HUDEP-2 (cell line): ENCODE measurements at regions not wholly inside any gene's neighbourhood (a gene's known extent, or its start where the extent isn't known, plus 50 kb on each side); places are given as distances from the start of the nearest gene placed in this dataset.

ENCODE experiments used
- DNase-seq, 76 experiments: peaks; one replicate each; lab custom pipeline; 2025; ENCODE audit not compliant: unreplicated experiment in 76 of 76; lab: John Stamatoyannopoulos, UW

- no peak for DNase-seq
Measured at GRCh38 chr2:42867093-42868065, 75.0 kb upstream of the HAAO start.

GRCh38 chr2:42865884-42866881 is 73.8 kb upstream of the HAAO start:
- DNase-seq: no peak

DNA sequence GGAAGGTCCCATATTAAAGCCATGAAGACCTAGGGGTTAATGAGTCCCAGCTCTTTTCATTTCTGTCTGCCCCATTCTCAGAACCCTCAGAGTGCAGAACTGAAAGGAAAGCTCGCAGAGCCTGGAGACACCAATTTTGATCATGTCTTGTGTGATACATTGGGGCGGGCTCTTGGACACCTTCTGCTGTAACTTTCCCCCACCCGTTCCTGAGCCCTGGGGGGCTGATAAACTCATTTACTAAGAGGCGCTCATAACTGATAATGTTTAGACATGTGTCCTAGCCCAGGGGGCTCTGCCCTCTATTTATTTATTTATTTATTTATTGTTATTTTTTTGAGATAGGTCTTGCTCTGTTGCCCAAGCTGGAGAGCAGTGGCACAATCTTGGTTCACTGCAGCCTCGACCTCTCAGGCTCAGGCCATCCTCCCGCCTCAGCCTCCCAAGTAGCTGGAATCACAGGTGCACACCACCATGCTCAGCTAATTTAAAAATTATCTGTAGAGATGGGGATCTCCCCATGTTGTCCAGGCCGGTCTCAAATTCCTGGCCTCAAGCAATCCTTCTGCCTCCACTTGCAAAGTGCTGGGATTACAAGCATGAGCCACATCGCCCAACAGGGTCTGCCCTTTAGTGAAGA is 72.4 kb upstream of the HAAO start:
- DNase-seq: no peak

DNA sequence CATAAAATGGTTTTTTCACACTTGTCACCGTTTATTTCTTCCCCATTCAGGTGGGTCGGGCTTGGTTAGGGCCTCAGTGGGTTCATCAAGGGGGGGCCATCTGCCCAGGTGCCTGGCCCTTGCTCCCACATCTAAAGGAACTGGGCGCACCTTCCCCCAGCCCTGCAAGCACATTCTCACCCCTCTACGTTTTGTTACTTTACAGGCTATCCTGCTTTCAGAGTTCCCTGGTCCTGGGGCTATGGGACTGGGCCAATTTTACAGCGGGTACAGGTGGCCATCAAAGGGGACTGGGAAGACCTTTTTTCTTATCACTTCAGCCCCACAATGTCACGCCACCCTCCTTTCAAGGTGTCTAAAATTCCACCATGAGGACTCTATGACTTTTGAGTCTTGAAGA is 71.8 kb upstream of the HAAO start:
- DNase-seq: no peak

DNA sequence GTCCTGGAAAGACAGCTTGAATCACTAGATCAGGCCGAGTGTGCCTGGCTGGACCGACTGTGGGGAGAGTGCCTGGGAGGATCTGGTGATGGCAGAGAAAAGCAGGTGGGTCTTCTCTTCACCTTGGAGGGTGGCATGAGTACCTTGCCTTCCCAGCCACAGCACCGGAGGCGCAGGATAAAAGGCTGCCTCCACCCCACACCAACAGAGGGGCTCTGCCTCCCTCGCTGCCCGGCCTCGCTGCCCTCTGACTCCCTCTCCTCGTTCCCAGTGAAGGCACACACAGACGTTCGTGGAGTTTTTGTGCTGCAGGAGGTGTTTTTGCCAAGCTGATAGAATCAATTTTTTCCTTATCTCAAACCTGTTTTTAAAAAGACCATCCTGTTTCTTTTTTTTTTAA is 71.4 kb upstream of the HAAO start:
- no peak for DNase-seq

- DNase-seq: no peak
Measured at GRCh38 chr2:42863320-42863719, 70.9 kb upstream of the HAAO start.

DNA sequence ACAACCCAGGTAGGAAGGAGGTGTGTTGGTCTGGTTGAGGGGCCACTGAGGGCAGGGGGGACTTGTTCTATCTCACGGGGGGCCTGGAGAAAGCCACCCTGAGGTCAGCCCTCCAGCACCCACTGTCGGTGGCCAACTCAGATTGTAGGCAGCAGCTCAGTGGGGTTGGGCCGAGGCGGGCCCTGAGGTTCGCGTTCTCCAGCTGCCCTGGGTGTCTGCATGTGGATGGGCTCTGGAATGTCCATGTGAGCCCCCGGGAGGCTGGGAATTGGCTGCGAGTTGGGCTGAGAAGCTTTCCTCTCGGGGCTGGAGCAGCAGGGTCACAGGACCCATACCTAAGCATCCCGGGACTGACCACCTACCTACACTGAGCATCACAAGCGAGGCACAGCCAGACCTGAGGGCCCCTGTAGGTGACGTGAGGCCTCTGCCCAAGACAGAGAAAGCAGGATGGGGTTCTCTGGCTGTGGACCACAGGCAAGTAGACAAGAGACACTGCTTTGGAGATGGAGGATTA is 70.3 kb upstream of the HAAO start:
- no peak for DNase-seq

- DNase-seq: no peak
Measured at GRCh38 chr2:42861321-42861720, 68.9 kb upstream of the HAAO start.

GRCh38 chr2:42860319-42861094 is 68.1 kb upstream of the HAAO start:
- DNase-seq: no peak

DNA sequence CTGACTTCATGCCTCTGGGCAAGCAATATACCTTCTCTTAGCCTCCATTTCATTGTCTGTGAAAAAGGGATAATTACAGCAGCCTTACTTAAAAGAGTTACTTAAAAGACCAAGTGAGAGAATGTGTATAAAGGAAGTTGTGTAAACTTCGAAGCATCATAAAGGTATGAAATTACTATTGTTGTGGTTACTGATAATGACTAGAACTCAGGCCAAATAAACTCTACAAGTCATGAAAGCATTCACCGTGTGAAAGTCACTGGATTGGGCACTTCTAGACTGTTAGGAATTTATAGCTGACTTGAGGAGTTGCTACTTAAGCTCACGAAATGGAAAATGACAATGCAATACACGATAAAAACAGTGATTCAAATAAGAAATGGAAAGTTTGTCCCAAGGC is 67.4 kb upstream of the HAAO start:
- DNase-seq: peak in 1 of 76 experiments; percentile 11

DNA sequence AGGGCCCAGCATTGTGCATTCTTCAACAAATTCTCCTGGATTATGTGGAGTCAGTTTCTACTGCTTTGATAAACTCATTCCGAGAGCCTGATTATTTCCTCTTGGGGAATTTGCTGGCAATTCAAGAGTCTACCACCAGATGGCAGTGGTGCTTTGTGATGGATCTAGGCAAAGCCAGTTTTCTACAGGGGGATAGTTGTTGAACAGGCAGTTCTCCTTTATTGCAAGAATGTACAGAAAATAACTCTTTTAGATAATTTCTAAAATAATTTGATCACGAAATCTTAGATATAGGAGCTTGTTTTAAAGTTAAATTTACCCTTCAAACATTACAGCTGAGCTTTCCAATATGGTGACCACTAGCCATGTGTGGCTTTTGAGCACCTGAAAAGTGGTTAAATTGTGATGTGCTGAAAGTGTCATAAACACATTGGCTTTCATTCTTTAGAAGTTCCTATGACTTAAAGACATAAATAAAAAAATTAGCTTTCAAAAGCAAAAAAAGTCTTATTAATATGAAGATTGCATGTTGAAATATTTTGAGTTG is 66.7 kb upstream of the HAAO start:
- peak in 70 of 76 experiments; percentile 10 to 91 (median 68) for DNase-seq

DNA sequence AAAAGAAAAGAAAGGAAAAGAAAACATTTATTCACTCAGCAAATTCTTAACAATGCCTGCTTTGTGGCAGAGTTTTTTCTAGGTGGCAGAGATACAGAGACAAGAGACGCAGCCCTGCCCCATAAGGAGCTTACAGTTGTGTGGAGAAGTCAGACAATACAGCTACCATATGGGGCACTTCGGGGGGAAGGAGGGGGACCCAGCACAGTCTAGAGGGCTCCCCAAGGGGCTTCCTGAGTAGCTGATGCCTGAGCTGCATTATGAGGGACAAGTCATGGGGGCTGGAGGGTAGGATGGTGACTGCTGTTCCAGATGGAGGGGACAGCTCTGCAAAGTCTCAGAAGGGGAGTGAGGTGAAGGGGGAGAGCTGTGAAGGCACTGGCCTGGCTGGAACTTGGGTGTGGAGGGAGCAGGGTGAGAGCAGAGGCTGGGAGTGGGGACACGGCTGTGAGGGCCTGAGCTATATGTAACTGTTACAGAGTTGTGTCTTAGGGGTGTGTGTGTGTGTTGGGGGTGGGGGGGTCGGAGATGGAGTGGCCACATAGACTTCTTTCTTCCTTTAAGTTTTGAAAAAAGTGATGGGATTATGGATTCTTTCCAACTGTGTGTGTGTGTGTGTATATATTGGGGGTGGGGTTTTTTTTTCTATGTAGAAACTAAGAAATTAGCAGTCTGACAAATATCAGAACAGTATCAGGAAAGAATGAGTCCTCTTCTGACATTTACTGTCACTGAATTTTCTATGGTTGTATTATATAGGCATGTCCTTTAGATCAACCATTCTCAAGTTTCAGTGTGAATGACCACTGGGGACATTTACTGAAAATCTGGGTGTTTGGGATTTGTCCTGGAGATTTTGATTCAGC is 66.0 kb upstream of the HAAO start:
- DNase-seq: no peak

DNA sequence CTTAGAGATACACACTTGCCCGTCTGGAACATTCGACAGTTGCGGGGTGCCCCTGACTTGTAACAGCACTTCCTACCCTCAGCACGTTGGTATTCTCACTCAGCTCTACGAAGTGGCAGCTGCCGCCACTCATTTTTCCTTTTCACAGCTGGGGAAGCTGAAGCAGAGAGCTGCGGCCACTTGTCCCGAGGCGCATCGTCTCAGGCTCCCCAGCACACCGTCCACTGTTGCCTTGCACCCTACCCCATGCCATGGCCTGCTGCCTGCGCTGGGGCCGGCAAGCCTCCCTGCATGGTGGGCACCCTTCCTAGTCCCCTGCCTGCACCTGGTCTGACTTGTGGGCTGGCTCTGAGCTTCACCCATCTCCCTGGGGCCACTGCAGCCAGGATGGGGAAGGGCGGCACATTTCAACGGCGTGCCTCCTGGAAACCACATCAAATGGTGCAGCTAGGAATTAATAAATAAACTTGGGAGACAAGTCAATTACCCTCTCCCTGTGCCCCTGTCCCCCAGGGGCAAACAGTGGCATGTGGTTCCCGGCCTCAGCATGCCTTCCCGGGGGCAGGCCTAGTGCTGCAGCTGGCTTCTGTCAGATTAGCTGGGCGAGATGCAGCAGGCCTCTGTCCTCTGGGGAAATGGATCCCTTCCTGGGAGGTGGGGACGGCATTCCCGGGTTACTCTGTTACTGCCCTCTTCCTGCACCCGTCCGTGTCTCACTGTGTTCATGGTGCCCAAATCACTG is 64.7 kb upstream of the HAAO start:
- no peak for DNase-seq

GRCh38 chr2:42856106-42856860 is 63.9 kb upstream of the HAAO start:
- DNase-seq: no peak

GRCh38 chr2:42855221-42855970 is 63.0 kb upstream of the HAAO start:
- DNase-seq: no peak

DNA sequence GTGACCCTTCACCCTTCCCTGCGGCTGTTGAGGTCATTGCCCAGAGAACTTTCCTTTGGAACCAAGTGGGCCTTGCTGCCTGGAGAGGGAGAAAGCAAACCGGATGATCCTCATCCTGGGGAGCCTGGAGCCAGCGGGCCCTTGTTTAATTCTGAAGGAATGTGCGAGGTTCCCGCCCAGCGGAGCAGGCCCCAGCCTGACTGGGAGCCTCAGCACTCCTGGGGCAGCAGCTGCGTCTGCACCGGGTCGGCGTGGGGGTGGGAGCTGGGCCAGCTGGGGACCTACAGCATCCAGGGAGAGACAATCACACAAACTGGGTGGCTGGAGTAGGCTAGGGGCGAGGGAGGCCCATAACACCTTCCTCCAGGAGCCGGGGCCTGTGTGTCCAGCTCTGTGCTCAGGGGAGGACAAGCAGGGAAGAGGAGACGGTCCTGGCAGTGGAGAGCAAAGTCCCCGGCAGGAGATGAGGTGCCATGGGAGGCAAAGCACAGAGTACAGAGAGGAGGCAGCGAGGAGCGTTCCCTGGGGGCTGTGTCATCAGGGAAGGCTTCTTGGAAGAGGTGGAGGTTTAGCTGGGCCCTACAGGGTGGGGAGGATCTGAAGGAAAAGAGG is 61.9 kb upstream of the HAAO start:
- DNase-seq: no peak
